Mammary epithelial cell (primary cell): ENCODE measurements at regions not wholly inside any gene's neighbourhood (a gene's known extent, or its start where the extent isn't known, plus 50 kb on each side); places are given as distances from the start of the nearest gene placed in this dataset.

Experiments used
- EZH2 ChIP-seq: IDR thresholded peaks from 2 replicates; pipeline ENCODE4 v1.6.1; 2012; ENCODE audit warnings: low read length, inconsistent platforms, borderline replicate concordance
- TF ChIP-seq, protein P1 (sequence below), 2 donors: IDR thresholded peaks in 1 of 2; conservative IDR thresholded peaks in 1 of 2; 2 replicates each; pipeline ENCODE4 v1.5.1; 2011 to 2012; ENCODE audit warnings: inconsistent platforms in 2 of 2, low read length in 2 of 2, mild to moderate bottlenecking in 2 of 2, control low read depth in 1 of 2, low read depth in 1 of 2; ENCODE audit not compliant: insufficient read depth in 1 of 2; ENCODE audit errors: extremely low read depth in 1 of 2

DNA sequence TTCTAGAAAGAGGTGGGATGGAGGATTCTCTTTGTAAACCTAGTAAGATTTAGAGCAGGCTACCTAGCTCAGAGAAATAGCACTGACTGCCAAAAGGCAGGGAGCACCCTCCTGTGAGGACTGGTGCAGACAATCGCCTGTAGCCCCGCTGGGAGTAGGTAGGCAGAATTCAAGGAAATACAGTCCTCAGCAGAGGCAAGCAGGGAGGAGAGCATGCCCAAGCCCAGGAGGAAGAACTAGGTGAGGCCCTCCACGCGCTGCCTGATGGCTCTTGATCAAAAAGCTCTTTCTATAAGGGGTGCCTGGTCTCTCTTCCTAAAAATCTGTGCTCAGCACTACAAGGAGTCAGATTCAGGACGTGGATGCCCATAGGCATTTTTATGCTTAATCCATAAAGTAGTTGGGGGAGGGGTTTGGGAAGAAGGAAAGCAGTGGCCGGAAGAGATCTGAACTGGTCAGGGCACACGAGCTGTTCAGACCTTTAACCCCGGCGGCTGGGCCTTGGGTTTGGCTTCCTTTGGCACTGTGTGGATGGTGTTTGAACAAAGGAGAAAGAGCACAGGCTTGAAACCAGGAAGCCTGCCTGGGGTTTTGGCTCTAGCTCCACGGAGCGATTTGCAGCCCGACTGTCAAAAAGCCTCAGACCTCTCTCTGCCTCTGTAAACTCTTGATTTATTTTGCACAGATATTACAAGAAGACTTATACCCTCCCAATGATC is 320.6 kb downstream of the FOXO1 start:
- TF ChIP-seq, protein P1, sequence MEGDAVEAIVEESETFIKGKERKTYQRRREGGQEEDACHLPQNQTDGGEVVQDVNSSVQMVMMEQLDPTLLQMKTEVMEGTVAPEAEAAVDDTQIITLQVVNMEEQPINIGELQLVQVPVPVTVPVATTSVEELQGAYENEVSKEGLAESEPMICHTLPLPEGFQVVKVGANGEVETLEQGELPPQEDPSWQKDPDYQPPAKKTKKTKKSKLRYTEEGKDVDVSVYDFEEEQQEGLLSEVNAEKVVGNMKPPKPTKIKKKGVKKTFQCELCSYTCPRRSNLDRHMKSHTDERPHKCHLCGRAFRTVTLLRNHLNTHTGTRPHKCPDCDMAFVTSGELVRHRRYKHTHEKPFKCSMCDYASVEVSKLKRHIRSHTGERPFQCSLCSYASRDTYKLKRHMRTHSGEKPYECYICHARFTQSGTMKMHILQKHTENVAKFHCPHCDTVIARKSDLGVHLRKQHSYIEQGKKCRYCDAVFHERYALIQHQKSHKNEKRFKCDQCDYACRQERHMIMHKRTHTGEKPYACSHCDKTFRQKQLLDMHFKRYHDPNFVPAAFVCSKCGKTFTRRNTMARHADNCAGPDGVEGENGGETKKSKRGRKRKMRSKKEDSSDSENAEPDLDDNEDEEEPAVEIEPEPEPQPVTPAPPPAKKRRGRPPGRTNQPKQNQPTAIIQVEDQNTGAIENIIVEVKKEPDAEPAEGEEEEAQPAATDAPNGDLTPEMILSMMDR (conservative IDR thresholded peaks at IDR 0.05 in 1 of 2, IDR thresholded peaks at IDR 0.05 in 1 of 2; ENCODE audit: extremely low read depth in 1 of 2, insufficient read depth in 1 of 2, low read depth in 1 of 2, low read length in 2 of 2): no peak
- TF ChIP-seq EZH2: no peak
